ENCODE measurements at regions not wholly inside any gene's neighbourhood (a gene's known extent, or its start where the extent isn't known, plus 50 kb on each side); places are given as distances from the start of the nearest gene placed in this dataset.

DNA sequence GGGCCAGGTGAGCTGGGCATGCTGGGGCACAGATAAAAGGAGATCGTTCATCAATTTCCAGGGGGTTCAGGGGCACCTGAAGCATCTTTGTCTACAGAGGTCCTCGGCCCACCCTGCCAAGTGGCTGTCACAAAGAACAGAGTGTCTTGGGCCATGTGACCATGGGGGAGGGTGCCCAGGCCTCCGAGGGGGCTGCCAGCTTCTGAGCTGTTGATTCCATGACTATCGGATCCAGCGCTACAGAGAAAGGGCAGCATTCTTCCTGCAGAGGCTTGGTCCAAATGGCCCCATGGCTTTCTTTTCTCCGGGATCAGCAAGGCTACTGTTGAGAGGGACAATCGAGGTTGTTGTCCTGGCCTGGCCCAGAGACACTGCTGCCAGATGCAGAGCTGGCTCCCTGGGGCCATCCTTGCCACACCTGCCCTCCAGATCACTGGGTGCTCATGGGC lies 289.2 kb downstream of the ZSWIM6 start:
- no peaks in the 10 kb centered on the region for H3K79me2 ChIP-seq (ENCODE audit: control insufficient read depth, low read length)
- no peak overlapping the region for H3K4me2 ChIP-seq (ENCODE audit: low read length)
- H3K27ac ChIP-seq (ENCODE audit: low read depth, low read length) = no peak overlapping the region
- H3K9me3 ChIP-seq (ENCODE audit: control insufficient read depth, insufficient read depth, low read length) = peaks cover 4% of the 10 kb centered on the region; the same call in 1 of the 2 replicates
- H3K9me2 ChIP-seq (replicated peaks; ENCODE audit: control insufficient read depth, low read length) = no peaks in the 10 kb centered on the region
- TF ChIP-seq EZH2phosphoT487 (IDR thresholded peaks at IDR 0.05; ENCODE audit: borderline replicate concordance, low read length) (no peak), CTCF (IDR thresholded peaks at IDR 0.05; ENCODE audit: low read depth, low read length, poor library complexity, severe bottlenecking) (no peak)
- no peaks in the 10 kb centered on the region; the same call in 1 of the 2 replicates for H3K27me3 ChIP-seq (ENCODE audit: control insufficient read depth, low read length)
- H3K4me3 ChIP-seq (ENCODE audit: low read length) = no peak overlapping the region
- H3K36me3 ChIP-seq (ENCODE audit: control insufficient read depth, low read length) = no peaks in the 10 kb centered on the region
- no peaks in the 10 kb centered on the region for H3F3A ChIP-seq (ENCODE audit: control insufficient read depth, insufficient read depth)
- no peaks in the 10 kb centered on the region for H4K20me1 ChIP-seq (ENCODE audit: control insufficient read depth, insufficient read depth, low read depth, low read length)
- H3K4me1 ChIP-seq (ENCODE audit: control insufficient read depth, low read length) = peaks cover 6% of the 10 kb centered on the region; the same call in 1 of the 2 replicates

DNA sequence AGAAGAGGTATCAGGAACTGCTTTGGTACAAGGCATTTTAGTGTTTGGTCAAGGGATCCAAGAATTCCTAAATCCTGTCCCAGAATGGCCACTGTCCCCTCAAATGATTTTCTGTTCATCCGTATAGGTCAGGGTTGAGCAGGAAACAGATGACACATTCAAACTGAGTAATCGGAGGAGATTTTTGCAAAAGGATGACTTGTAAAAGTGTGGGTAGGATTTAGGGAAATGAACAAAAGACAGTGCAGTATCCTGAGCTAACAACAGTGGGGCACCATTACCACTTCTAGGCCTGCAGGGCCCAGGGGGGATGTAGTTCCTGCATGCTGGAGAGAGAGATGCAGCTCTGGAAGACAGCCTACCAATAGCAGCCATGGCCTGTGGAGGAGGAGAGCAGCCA lies 290.1 kb downstream of the ZSWIM6 start:
- no peak overlapping the region for H3K4me3 ChIP-seq (ENCODE audit: low read length)
- no peaks in the 10 kb centered on the region for H4K20me1 ChIP-seq (ENCODE audit: control insufficient read depth, insufficient read depth, low read depth, low read length)
- H3K27me3 ChIP-seq (ENCODE audit: control insufficient read depth, low read length) = peaks cover 5% of the 10 kb centered on the region; the same call in 1 of the 2 replicates
- H3K36me3 ChIP-seq (ENCODE audit: control insufficient read depth, low read length) = no peaks in the 10 kb centered on the region
- peaks cover 4% of the 10 kb centered on the region for H3K9me3 ChIP-seq (ENCODE audit: control insufficient read depth, insufficient read depth, low read length)
- no peaks in the 10 kb centered on the region for H3F3A ChIP-seq (ENCODE audit: control insufficient read depth, insufficient read depth)
- no peaks in the 10 kb centered on the region for H3K9me2 ChIP-seq (replicated peaks; ENCODE audit: control insufficient read depth, low read length)
- H3K4me2 ChIP-seq (ENCODE audit: low read length) = no peak overlapping the region
- TF ChIP-seq EZH2phosphoT487 (IDR thresholded peaks at IDR 0.05; ENCODE audit: borderline replicate concordance, low read length) (no peak), CTCF (IDR thresholded peaks at IDR 0.05; ENCODE audit: low read depth, low read length, poor library complexity, severe bottlenecking) (no peak)
- H3K79me2 ChIP-seq (ENCODE audit: control insufficient read depth, low read length) = no peaks in the 10 kb centered on the region
- peaks cover 6% of the 10 kb centered on the region; the same call in 1 of the 2 replicates for H3K4me1 ChIP-seq (ENCODE audit: control insufficient read depth, low read length)
- no peak overlapping the region for H3K27ac ChIP-seq (ENCODE audit: low read depth, low read length)

GRCh38 chr5:61623401-61624069 lies 291.5 kb downstream of the ZSWIM6 start:
- Histone ChIP-seq H3K36me3 (ENCODE audit: control insufficient read depth, low read length) (no peaks in the 10 kb centered on the region), H3K9me3 (ENCODE audit: control insufficient read depth, insufficient read depth, low read length) (peaks cover 4% of the 10 kb centered on the region), H4K20me1 (ENCODE audit: control insufficient read depth, insufficient read depth, low read depth, low read length) (no peaks in the 10 kb centered on the region), H3K9me2 (replicated peaks; ENCODE audit: control insufficient read depth, low read length) (no peaks in the 10 kb centered on the region), H3K4me2 (ENCODE audit: low read length) (no peak overlapping the region), H3K4me1 (ENCODE audit: control insufficient read depth, low read length) (peaks cover 6% of the 10 kb centered on the region; the same call in 1 of the 2 replicates), H3F3A (ENCODE audit: control insufficient read depth, insufficient read depth) (no peaks in the 10 kb centered on the region), H3K79me2 (ENCODE audit: control insufficient read depth, low read length) (no peaks in the 10 kb centered on the region), H3K4me3 (ENCODE audit: low read length) (no peak overlapping the region), H3K27me3 (ENCODE audit: control insufficient read depth, low read length) (peaks cover 5% of the 10 kb centered on the region; the same call in 1 of the 2 replicates), H3K27ac (ENCODE audit: low read depth, low read length) (no peak overlapping the region)
- TF ChIP-seq CTCF (IDR thresholded peaks at IDR 0.05; ENCODE audit: low read depth, low read length, poor library complexity, severe bottlenecking) (no peak), EZH2phosphoT487 (IDR thresholded peaks at IDR 0.05; ENCODE audit: borderline replicate concordance, low read length) (no peak)

Data from DOHH2 (cell line).